C4-2B (cell line): ENCODE measurements at regions not wholly inside any gene's neighbourhood (a gene's known extent, or its start where the extent isn't known, plus 50 kb on each side); places are given as distances from the start of the nearest gene placed in this dataset.

Experiments used
- CTCF ChIP-seq: fragments of 450-650 bp; conservative IDR thresholded peaks from 2 replicates; pipeline ENCODE4 v1.5.1; 2017; ENCODE audit warnings: mild to moderate bottlenecking
- ZFX ChIP-seq: fragments of 450-650 bp; IDR thresholded peaks from 2 replicates; pipeline ENCODE4 v1.6.1; 2017

- TF ChIP-seq CTCF (no peak), ZFX (no peak)
Measured at GRCh38 chr15:25186906-25187645, 232.3 kb downstream of the SNRPN start.
